HepG2 (cell line): ENCODE measurements at regions not wholly inside any gene's neighbourhood (a gene's known extent, or its start where the extent isn't known, plus 50 kb on each side); places are given as distances from the start of the nearest gene placed in this dataset.
A peak's percentile ranks its signal among the peaks of the same experiment; 100 is the strongest.

Experiments
- ATAC-seq: fragments of 200-7000 bp; cut with Tn5 transposase; 3 replicates; pipeline ENCODE4 v1.9.1; 2020; ENCODE audit warnings: mild to moderate bottlenecking, moderate library complexity
- BruUV-seq: library from RNA; stranded (reverse); fragments of 400-500 nt; replicated peaks from 2 replicates; lab custom pipeline; 2021; lab: Mats Ljungman, UMichigan
- CTCF ChIA-PET: fragments of 300-600 bp; formaldehyde crosslinking; extraction: SDS; loops from one replicate; lab custom pipeline; 2021; ENCODE audit warnings: low total read pairs, inconsistent platforms, low intra/inter-chr PET ratio; lab: Yijun Ruan, JAX
- POLR2A ChIA-PET: fragments of 350-600 bp; sonication (Branson Sonifier 250); formaldehyde crosslinking; loops from one replicate; lab custom pipeline; 2020; ENCODE audit warnings: antibody characterized with exemption, inconsistent platforms; lab: Yijun Ruan, JAX
- DNase-seq: peaks from one replicate; pipeline ENCODE4 v3.0.0-alpha.2; 2015; ENCODE audit warnings: low spot score
- FAIRE-seq: peaks from 3 replicates; lab custom pipeline; 2011; peaks lifted over from hg19 to GRCh38; lab: Jason Lieb, UNC
- H2AFZ ChIP-seq: one replicate; pipeline ENCODE4 v1.6.1; 2011; ENCODE audit warnings: low read length, inconsistent platforms
- H3K27ac ChIP-seq: fragments of 300-600 bp; 3 replicates; pipeline ENCODE4 v1.8.0; 2011; ENCODE audit warnings: mixed run types, mild to moderate bottlenecking, mixed read lengths, low read length, inconsistent platforms; ENCODE audit not compliant: insufficient read depth; ENCODE audit errors: extremely low read length
- H3K27me3 ChIP-seq, 2 experiments: fragments of 200-600 bp in 1 of 2; 2 replicates in 1 of 2; 3 replicates in 1 of 2; pipeline versions ENCODE4 v1.6.0 to v1.8.0; 2011; ENCODE audit warnings: low read length in 2 of 2, mild to moderate bottlenecking in 2 of 2, moderate library complexity in 2 of 2, inconsistent platforms in 1 of 2; ENCODE audit not compliant: insufficient read depth in 2 of 2, control insufficient read depth in 1 of 2
- H3K36me3 ChIP-seq, 2 experiments: fragments of 200-600 bp in 1 of 2; replicated peaks in 1 of 2; 2 replicates in 1 of 2; 3 replicates in 1 of 2; pipeline versions ENCODE4 v1.5.1 to v1.8.0; 2011; ENCODE audit warnings: low read length in 2 of 2, inconsistent platforms in 1 of 2; ENCODE audit not compliant: insufficient read depth in 2 of 2, control insufficient read depth in 1 of 2
- H3K4me1 ChIP-seq: 2 replicates; pipeline ENCODE4 v1.5.1; 2012; ENCODE audit warnings: low read length, inconsistent platforms; ENCODE audit not compliant: insufficient read depth
- H3K4me2 ChIP-seq: 2 replicates; pipeline ENCODE4 v1.6.0; 2011; ENCODE audit warnings: low read depth, low read length, inconsistent platforms
- H3K4me3 ChIP-seq, 3 experiments: fragments of 200-600 bp in 1 of 3; sonication (generic), shearing (Covaris generic) in 1 of 3; replicated peaks in 1 of 3; 2 replicates each; pipeline ENCODE4 v1.5.1; 2011 to 2016; ENCODE audit warnings: low read length in 3 of 3, inconsistent platforms in 2 of 3, low read depth in 2 of 3, mild to moderate bottlenecking in 2 of 3, control low read depth in 1 of 3, mixed read lengths in 1 of 3; ENCODE audit not compliant: insufficient read depth in 1 of 3
- H3K79me2 ChIP-seq: one replicate; pipeline ENCODE4 v1.6.1; 2011; ENCODE audit warnings: low read length, inconsistent platforms; ENCODE audit not compliant: insufficient read depth
- H3K9ac ChIP-seq: 2 replicates; pipeline ENCODE4 v1.6.0; 2011; ENCODE audit warnings: mild to moderate bottlenecking, low read depth, low read length, inconsistent platforms; ENCODE audit not compliant: insufficient read depth
- H3K9me3 ChIP-seq: 2 replicates; pipeline ENCODE4 v1.5.1; 2012; ENCODE audit warnings: mild to moderate bottlenecking, low read length
- H4K20me1 ChIP-seq: 2 replicates; pipeline ENCODE4 v1.6.0; 2011; ENCODE audit warnings: inconsistent platforms, mild to moderate bottlenecking, low read length, moderate library complexity; ENCODE audit not compliant: insufficient read depth
- CCDC6 ChIP-seq: sonication (generic); formaldehyde crosslinking; IDR thresholded peaks from 2 replicates; pipeline ENCODE4 v1.8.1; 2022; ENCODE audit warnings: mild to moderate bottlenecking, missing genetic modification reagents, moderate library complexity
- HNF4G ChIP-seq, 2 experiments: sonication (generic) in 1 of 2; formaldehyde crosslinking in 1 of 2; IDR thresholded peaks; 2 replicates each; pipeline versions ENCODE4 v1.4.0 to v1.6.1; 2011 to 2020; ENCODE audit warnings: borderline replicate concordance in 2 of 2, low read depth in 2 of 2, mild to moderate bottlenecking in 2 of 2, low read length in 1 of 2, missing genetic modification reagents in 1 of 2, moderate library complexity in 1 of 2
- HOXA5 ChIP-seq: sonication (generic); formaldehyde crosslinking; IDR thresholded peaks from 2 replicates; pipeline ENCODE4 v1.4.0; 2020; ENCODE audit warnings: missing genetic modification reagents
- KIAA2018 ChIP-seq: sonication (generic); formaldehyde crosslinking; IDR thresholded peaks from 2 replicates; pipeline ENCODE4 v1.5.0; 2020; ENCODE audit warnings: mild to moderate bottlenecking, missing genetic modification reagents, borderline replicate concordance
- KMT2B ChIP-seq: IDR thresholded peaks from 2 replicates; pipeline ENCODE4 v1.6.1; 2016; ENCODE audit warnings: missing genetic modification reagents, missing compliant biosample characterization
- MAFK ChIP-seq, 2 experiments: IDR thresholded peaks in 1 of 2; conservative IDR thresholded peaks in 1 of 2; 2 replicates each; pipeline ENCODE4 v1.6.1; 2011; ENCODE audit warnings: improper control_type of control experiment in 2 of 2, low read length in 2 of 2
- PREB ChIP-seq: sonication (generic); formaldehyde crosslinking; IDR thresholded peaks from 2 replicates; pipeline ENCODE4 v1.4.0; 2020; ENCODE audit warnings: missing genetic modification reagents
- SIN3A ChIP-seq: IDR thresholded peaks from 2 replicates; pipeline ENCODE4 v1.6.1; 2011; ENCODE audit warnings: low read depth, mild to moderate bottlenecking, control low read depth, low read length, borderline replicate concordance
- ZNF510 ChIP-seq: sonication (generic); formaldehyde crosslinking; IDR thresholded peaks from 2 replicates; pipeline ENCODE4 v1.4.0; 2020; ENCODE audit warnings: low read depth, mild to moderate bottlenecking, missing genetic modification reagents
- ZNF709 ChIP-seq: sonication (generic); formaldehyde crosslinking; IDR thresholded peaks from 2 replicates; pipeline ENCODE4 v1.5.0; 2020; ENCODE audit warnings: mild to moderate bottlenecking, missing genetic modification reagents
- WGBS: methylation state at CpG from one replicate; pipeline ENCODE4 v1.1.6; 2017; ENCODE audit warnings: low lambda C conversion rate; 5-methylcytosine and 5-hydroxymethylcytosine counted together
- in situ Hi-C: cut with HindIII; loops from 2 replicates; pipeline ENCODE4 v1.10.0; 2017; ENCODE audit warnings: low pct_unique_long_range_greater_than_20kb; ENCODE audit not compliant: extremely low pct_ligation_motif_present
- intact Hi-C: fragments of 100-400 bp; cut with micrococcal nuclease; formaldehyde crosslinking; loops from one replicate; pipeline ENCODE4 v1.10.0; 2022; ENCODE audit not compliant: unreplicated experiment

GRCh38 chr5:106443746-106444145 lies 1227.0 kb downstream of the EFNA5 start:
- ChIA-PET CTCF (no interaction called here), POLR2A (no interaction called here)
- H4K20me1 ChIP-seq, result no peaks in the 10 kb centered on the region
- intact Hi-C loops, result no loop called here
- no peak overlapping the region for H3K27ac ChIP-seq
- no peak for DNase-seq
- TF ChIP-seq MAFK (conservative IDR thresholded peaks at IDR 0.05 in 1 of 2, IDR thresholded peaks at IDR 0.05 in 1 of 2; ENCODE audit: low read length in 2 of 2) (peak in 1 of 2 experiments; percentile 20; a peak in 1 of 4 replicates), ZNF709 (CRISPR knock-in tag) (no peak)
- no peaks in the 10 kb centered on the region for H3K27me3 ChIP-seq
- H3K4me1 ChIP-seq, result no peaks in the 10 kb centered on the region
- FAIRE-seq, result no peak
- no peaks in the 10 kb centered on the region for H3K36me3 ChIP-seq
- no peaks in the 10 kb centered on the region for H3K9me3 ChIP-seq
- in situ Hi-C loops, result no loop called here
- no peak overlapping the region for H3K4me2 ChIP-seq
- 0% methylated on average over 2 of the region's 2 CpGs for WGBS
- no peak for ATAC-seq
- no peak overlapping the region for H2AFZ ChIP-seq
- no peak overlapping the region for H3K4me3 ChIP-seq
- H3K9ac ChIP-seq, result no peak overlapping the region
- no TSS peak for BruUV-seq
- no peaks in the 10 kb centered on the region for H3K79me2 ChIP-seq

GRCh38 chr5:106435185-106435584 lies 1235.6 kb downstream of the EFNA5 start:
- Histone ChIP-seq H3K27ac (no peak overlapping the region), H3K36me3 (no peaks in the 10 kb centered on the region), H3K27me3 (no peaks in the 10 kb centered on the region), H3K79me2 (no peaks in the 10 kb centered on the region), H4K20me1 (no peaks in the 10 kb centered on the region), H3K9me3 (no peaks in the 10 kb centered on the region), H3K4me2 (no peak overlapping the region), H3K4me1 (no peaks in the 10 kb centered on the region), H2AFZ (no peak overlapping the region), H3K9ac (no peak overlapping the region), H3K4me3 (no peak overlapping the region)
- ChIA-PET CTCF (no interaction called here), POLR2A (no interaction called here)
- intact Hi-C loops, result no loop called here
- FAIRE-seq (no peak), DNase-seq (no peak), ATAC-seq (no peak)
- in situ Hi-C loops, result no loop called here
- BruUV-seq, result no TSS peak
- TF ChIP-seq KIAA2018 (no peak), PREB (no peak), KMT2B (CRISPR knock-in tag) (no peak), HNF4G (IDR thresholded peaks at IDR 0.05; ENCODE audit: borderline replicate concordance, low read depth, low read length) (no peak), HNF4G (CRISPR knock-in tag; IDR thresholded peaks at IDR 0.05; ENCODE audit: borderline replicate concordance, low read depth) (no peak), HOXA5 (no peak), ZNF510 (CRISPR knock-in tag) (no peak), CCDC6 (CRISPR knock-in tag) (no peak), SIN3A (no peak)
